HG02759 (cell line): ENCODE measurements at regions not wholly inside any gene's neighbourhood (a gene's known extent, or its start where the extent isn't known, plus 50 kb on each side); places are given as distances from the start of the nearest gene placed in this dataset.

Experiments used
- ATAC-seq: cut with Tn5 transposase; IDR thresholded peaks from one replicate; pipeline ENCODE4 v1.9.1; 2021; ENCODE audit warnings: mild to moderate bottlenecking, moderate library complexity; ENCODE audit not compliant: unreplicated experiment

GRCh38 chr15:93835344-93835743 lies 396.0 kb upstream of the MCTP2 start:
- ATAC-seq = no peak

DNA sequence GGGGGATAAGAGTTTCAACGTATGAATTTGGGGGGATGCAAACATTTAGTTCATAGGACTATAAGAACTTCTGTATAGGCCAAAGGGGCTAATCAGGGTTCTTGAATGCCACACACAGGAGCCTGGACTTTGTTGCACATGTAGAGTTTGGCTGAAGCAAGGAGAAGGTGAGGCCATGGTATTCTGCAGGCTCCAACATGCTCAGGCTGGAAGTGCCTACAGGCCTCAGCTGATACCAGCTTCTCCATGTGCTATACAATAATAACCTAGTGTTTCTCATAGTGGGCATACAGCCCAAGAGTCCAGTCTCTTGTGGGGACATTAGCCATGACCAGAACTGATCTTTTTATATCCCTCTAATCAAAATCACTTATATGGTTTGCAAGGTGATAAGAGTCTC lies 399.7 kb upstream of the MCTP2 start:
- no peak for ATAC-seq

DNA sequence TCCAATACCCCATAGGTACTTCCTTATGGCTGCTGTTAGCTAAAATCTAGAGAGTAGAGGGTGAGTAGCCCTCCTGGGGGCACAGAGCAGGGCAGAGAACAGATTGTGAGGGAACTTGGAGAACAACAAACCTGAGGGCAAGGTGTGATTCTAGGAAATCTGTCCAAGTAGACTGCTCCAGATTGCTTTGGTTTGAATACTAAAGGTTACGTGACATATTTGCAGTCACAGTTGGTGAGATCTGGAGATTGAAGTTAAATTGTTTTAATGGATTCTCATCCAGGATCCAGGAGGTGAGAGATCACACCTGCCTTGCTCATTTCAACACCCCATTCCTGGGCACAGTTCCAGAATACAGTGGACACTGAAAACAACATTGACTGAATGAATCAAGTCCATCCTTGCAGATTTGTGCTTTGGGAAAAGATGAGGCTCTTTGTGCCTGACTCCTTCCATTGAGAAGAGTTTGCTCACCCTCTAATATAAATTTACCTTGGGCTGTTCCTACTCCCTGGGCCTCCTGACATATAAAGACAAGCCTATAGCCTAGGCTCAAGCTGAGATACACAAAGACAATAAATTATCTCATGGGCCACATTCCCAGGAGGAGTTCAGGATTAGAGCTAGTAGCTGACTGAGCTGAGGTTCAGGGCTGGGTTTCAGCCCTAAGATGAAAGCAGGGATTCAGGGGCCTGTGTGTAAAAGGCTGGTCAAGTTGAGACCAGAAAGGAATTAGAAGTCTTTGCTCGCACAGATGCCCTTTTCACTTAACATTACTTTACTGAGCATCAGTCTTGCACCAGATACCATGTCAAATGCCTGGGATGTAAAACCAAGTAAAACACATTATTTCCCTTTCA lies 400.9 kb upstream of the MCTP2 start:
- no peak for ATAC-seq

DNA sequence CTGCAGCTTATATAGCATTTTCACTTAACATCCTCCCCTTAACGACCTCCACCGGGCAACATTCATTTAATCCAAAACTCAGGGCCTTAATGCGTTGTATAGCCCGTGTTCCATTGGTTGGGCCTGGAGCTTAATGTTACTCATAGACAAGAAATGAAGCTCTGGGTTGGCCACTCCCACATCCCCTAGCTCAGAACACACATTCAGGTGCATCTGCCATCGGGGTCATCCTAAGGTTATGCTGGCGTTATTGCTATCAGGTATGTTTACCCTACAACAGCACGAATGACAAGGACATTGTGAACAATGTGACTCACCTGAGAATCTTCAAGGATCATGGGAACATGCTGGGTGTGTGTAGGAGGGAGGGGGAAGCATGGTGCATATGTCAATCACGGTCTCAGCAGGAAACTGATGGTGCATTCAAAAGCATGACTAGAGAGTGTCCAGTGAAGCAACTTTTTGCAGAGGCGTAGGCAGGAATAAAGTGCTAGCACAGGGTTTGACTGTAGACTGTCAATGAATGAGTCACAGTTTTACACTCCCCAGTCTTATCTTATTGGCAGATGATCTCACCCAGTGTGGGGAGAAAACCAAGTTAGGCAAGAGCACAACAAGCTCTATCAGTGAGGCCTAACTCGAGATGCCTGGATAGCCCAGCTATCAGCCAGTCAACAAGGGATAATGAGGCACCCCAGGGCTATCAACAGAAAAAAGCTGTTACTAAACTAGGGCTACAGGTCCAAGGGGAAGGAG lies 402.1 kb upstream of the MCTP2 start:
- peak; percentile 47 for ATAC-seq

DNA sequence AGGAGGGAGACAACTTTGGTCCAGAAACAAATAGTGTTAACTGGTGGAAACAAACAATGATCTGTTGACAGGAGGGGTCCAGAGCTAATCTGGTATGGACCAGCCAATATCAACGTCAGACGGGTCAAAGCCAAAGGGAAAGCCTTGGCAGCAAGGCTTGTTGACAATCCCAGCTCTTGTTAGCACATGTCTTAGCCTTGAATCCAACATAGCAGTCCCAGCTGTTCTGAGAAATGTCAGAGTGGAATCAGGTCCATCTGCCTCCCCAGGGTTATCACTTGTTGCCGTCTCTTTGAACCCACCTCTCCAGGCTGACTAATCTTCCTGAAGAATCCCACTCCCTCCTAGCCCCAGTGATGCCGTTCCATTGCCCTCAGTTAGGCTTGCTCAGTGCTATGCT lies 404.6 kb upstream of the MCTP2 start:
- ATAC-seq = no peak

GRCh38 chr15:93826293-93826692 lies 405.1 kb upstream of the MCTP2 start:
- no peak for ATAC-seq

DNA sequence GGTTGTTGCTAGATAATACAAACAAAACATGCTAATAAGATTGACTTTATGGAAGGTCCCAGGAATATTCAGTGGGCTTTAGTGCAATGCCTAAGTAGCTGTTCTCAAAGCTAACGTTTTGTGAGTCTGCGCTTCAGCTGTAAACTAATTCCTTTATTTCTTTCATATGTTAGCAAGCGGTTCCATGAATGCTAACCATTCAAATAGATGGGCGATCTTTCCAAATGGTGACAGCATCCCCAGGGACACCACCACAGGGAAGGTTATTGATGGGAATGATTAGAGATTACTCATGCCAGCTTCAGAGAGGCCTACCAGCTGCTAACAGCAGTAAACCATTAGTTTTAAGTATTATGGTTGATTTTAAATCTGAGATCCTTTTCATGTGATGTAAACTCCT lies 405.7 kb upstream of the MCTP2 start:
- ATAC-seq = no peak

DNA sequence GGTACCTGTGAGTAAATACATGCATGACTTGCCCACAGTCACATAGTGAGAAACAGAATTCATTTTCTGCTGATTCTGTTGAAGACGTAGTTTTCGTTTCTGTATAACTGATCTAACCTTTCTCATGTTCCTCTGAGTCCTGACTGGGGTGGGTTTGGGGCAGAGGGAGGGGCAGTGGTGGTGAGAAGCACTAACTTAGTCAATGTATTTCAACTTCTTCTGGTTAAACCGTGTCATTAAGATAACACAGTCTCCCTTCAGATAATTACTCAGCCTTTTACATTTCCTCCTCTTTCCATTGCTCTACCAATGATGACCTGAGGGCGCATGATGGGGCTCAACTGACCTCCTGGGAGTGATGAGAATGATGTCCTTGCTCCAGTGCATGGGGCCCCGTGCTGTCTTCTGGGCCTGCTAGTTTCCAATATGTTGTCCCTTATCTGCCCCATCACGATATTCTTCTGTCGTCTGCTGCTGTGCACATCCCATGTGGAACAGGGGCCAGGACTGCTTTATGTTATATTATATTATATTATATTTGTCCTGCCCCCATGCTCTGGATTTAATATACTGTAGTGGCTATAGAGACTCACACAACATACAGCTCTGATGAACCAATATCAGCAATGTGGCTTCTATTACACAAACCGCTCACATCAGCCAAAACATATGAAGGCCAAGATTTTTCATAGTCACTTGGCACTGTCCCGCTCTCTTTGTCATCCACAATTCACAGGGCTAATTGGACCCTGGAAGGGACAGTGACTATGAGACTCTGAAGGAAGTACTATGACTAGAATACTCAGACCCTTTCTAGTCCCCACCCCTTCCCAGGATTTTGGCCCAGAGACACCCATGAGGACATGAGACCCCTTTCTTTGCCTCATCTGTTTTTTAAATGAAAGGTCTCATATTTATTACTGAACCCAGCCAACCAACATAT lies 407.1 kb upstream of the MCTP2 start:
- ATAC-seq = no peak

- no peak for ATAC-seq
Measured at GRCh38 chr15:93820566-93820965, 410.8 kb upstream of the MCTP2 start.

GRCh38 chr15:93819826-93820225 lies 411.5 kb upstream of the MCTP2 start:
- ATAC-seq = no peak

- ATAC-seq = no peak
Measured at GRCh38 chr15:93816815-93817214, 414.5 kb upstream of the MCTP2 start.

DNA sequence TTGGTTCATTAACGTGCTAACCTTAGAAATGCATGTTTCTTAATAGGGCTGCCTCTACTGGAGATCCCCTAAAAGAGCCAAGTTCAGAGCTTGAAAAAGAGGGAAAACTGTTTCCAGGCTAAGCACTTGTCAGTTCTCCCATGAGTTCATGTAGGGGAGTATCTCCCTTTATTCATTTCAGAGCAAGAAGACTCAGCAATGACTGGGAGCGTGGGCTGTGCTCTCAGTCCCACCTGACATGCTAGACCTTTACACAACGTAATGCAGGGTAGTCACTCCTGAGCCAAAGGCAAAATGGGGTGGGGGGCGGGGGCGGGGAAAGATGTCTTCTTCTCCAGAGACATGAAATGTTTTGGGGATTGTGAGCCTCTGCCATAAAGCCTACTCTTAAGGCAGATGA lies 420.1 kb upstream of the MCTP2 start:
- no peak for ATAC-seq

- no peak for ATAC-seq
Measured at GRCh38 chr15:93809516-93809915, 421.8 kb upstream of the MCTP2 start.

DNA sequence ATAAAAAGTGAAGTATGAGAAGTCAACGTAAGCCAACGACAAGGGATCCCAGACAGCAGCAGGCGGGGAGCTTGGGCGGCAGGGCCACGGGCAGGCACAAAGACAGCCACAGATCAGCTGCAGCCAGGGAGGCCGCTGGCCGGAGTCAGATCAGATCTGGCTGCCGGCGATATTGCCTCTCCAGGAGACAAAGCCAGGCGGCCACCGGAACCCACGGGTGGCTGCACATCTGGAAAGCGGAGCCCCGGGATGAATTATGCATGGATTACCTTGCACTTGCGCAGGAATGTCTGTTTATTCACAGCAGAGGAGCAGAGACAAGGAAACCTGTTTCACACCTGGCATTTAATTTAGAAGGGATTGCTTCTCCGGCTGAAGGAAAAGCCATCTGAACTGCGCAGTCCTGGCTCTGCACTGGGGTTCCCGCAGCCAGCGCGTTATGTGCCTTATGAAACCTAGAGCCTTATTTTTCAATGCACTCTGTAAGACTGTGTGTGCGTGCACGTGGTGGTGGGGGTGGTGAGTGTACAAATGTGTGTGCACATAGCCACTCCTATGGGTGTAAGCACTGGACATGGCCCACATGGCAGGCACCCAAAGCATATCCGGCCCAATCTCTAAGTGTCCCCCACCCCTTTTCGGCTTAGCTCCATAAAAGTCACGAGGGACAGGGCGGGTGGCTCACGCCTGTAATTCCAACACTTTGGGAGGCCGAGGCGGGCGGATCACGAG lies 427.8 kb upstream of the MCTP2 start:
- no peak for ATAC-seq

- ATAC-seq = no peak
Measured at GRCh38 chr15:93801206-93801605, 430.2 kb upstream of the MCTP2 start.

GRCh38 chr15:93800805-93801204 lies 430.6 kb upstream of the MCTP2 start:
- no peak for ATAC-seq

DNA sequence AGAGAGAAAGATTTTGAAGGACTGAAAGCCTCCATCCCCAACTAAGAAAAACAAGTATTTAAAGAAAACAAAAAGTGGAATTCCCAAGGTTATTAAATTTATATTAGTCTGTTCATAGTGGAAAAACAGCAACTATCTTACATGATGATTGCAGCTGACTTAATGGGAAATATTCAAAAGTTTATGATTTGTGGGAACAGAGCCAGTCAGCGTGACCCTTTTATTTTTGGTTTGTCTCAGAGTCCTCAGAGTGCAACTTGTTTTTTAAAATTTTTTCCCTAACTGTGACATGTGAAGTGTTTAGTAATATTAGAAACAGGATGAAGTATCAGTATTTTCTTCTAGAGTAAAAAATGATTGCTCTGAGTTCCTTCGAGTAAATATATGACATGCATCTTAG lies 441.9 kb upstream of the MCTP2 start:
- ATAC-seq = no peak

DNA sequence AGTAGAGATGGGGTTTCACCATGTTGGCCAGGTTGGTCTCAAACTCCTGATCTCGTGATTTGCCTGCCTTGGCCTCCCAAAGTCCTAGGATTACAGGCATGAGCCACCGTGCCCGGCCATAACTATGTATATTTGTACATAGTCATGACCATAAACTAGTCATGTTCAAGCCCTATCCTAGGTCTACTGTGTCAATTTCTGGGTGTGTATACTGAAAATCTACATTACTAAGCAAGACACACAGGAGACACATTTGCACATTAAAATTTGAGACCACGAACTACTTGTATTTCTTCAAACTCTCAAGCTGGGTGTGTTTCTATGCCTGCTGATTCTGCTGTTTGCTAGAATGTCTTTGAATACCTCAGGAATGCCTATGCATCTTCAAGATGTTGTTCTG lies 451.3 kb upstream of the MCTP2 start:
- ATAC-seq = no peak

GRCh38 chr15:93779341-93779740 lies 452.0 kb upstream of the MCTP2 start:
- no peak for ATAC-seq

DNA sequence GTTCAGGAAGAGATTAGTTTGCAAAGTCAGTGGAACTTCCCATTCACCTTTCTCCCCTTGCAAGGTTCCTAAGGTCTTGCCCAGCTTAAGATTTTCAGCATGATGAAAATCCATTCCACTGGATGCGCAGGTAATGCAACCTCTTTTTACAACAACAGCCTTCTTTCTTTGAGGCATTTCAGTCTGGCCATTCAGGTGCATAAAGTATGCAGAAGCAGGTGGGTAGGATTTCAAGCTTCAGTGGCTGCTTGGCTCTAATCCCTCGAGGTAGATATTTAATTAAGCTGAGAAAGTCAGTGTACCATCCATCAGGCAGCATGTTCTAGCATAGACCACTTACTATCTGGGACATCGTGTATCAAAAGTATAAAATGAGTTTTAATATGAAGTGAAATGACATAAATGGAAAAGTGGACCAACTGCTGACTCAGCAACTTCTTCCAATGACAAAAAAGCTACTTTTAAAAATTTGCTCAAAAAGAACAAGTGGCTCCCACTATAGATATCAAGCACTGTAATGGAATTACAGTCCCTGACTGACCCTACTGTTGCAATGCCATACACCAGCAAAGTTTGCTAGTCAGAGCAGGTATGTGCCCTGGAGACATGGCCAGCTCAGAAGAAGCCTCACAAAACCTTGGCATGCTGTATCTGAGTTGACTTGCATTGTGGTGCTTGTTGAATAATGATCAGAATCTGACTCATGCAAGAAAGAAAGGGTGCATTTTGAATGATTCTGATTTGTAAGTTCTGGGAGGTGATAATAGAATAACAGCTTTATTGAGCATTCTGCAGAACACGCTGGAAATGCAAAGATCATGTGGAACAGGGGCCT lies 459.9 kb upstream of the MCTP2 start:
- no peak for ATAC-seq
